ENCODE measurements at regions not wholly inside any gene's neighbourhood (a gene's known extent, or its start where the extent isn't known, plus 50 kb on each side); places are given as distances from the start of the nearest gene placed in this dataset.

DNA sequence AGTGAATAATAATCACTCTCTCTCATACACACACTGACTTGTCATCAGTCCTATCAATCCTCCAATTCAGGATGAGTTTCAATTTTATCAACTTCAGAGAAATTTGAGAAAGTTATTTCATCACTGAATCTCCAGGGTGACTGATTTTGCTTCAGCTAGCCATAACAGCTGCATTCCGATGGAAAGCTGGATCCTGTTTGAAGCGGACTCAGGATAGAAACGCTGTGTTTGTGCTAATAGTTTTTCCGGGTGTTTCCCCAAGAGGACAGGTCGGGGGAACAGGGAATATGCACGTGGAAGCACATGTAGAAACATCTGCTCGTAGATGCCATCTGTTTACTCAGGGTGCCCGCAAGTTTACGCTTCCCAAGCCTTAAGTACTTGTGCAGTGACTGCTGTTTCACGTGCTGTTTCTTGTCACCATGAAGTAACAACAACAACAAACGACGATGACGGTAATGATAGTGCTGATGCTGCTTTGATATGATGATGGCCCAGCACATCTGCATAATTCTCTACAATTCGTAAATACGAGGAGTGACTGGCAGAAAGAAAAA, 263.7 kb upstream of the DAPK1 start:
- H3K4me1 Mint-ChIP-seq: 0 out of 4 replicates have a peak, but pooled peaks cover 0 to 2% of the 10 kb centered on the region in 2 experiments
- Histone ChIP-seq H3K18ac (ENCODE audit: insufficient read length, low read depth, low read length) (peak overlapping the region; percentile 1), H3K56ac (ENCODE audit: insufficient read length, low read depth, low read length) (no peak overlapping the region), H3K23ac (ENCODE audit: insufficient read length, low read depth, low read length) (no peak overlapping the region), H2BK120ac (ENCODE audit: low read depth, low read length, poor library complexity, severe bottlenecking) (no peak overlapping the region), H3K27ac (ENCODE audit: insufficient read length, low read depth, low read length) (no peak overlapping the region), H4K8ac (replicated peaks; ENCODE audit: insufficient read length, low read depth, low read length) (no peak overlapping the region), H3K27me3 (ENCODE audit: insufficient read depth, low read length) (no peaks in the 10 kb centered on the region), H2AK5ac (ENCODE audit: insufficient read length, low read length) (no peak overlapping the region), H2AFZ (ENCODE audit: low read length) (no peak overlapping the region), H3K9ac (ENCODE audit: extremely low read depth, insufficient read length, low read length) (no peak overlapping the region), H2BK20ac (ENCODE audit: low read depth, low read length, poor library complexity, severe bottlenecking) (no peak overlapping the region), H2BK12ac (ENCODE audit: insufficient read length, low read depth, low read length) (no peak overlapping the region), H3K14ac (ENCODE audit: insufficient read depth, low read length) (no peak overlapping the region), H3K23me2 (ENCODE audit: insufficient read length, low read depth, low read length, poor library complexity, severe bottlenecking) (no peaks in the 10 kb centered on the region), H2BK5ac (ENCODE audit: insufficient read length, low read length) (no peak overlapping the region), H3K4me1 (ENCODE audit: insufficient read depth, low read length) (no peaks in the 10 kb centered on the region), H3K4ac (ENCODE audit: low read depth, low read length) (no peak overlapping the region), H3K9me3 (ENCODE audit: control insufficient read depth, low read depth, low read length) (no peaks in the 10 kb centered on the region), H4K91ac (ENCODE audit: insufficient read length, low read depth, low read length) (no peak overlapping the region), H2BK15ac (ENCODE audit: low read depth, low read length) (no peak overlapping the region), H3K79me2 (ENCODE audit: insufficient read depth, low read length) (no peaks in the 10 kb centered on the region), H4K20me1 (ENCODE audit: control insufficient read depth, insufficient read depth, insufficient read length) (no peaks in the 10 kb centered on the region), H3K79me1 (ENCODE audit: insufficient read depth, low read depth, low read length, poor library complexity, severe bottlenecking) (no peaks in the 10 kb centered on the region), H3K4me2 (ENCODE audit: insufficient read depth, insufficient read length, low read length) (no peak overlapping the region), H4K5ac (ENCODE audit: insufficient read length, low read depth, low read length) (no peak overlapping the region), H3T11ph (ENCODE audit: low read length) (no peak overlapping the region)
- H3K27me3 Mint-ChIP-seq (ENCODE audit: low read depth): peaks cover 2% of the 10 kb centered on the region; the same call in 1 of the 2 replicates
- H3K36me3 Mint-ChIP-seq (ENCODE audit: insufficient read depth in 1 of 3, low read depth in 3 of 3): 0 out of 7 replicates have a peak, but pooled peaks cover 0 to 5% (median 0%) of the 10 kb centered on the region in 3 experiments
- DNase-seq: no peak
- 0 out of 5 replicates have a peak, but pooled peaks cover 0 to 2% of the 10 kb centered on the region in 2 experiments for H3K9me3 Mint-ChIP-seq
- no CpG with 5 or more reads among the region's 15 CpGs for WGBS (ENCODE audit: extremely low coverage, insufficient read length, low lambda C conversion rate)
- H3K27ac Mint-ChIP-seq: peak overlapping the region in 1 of 3 experiments; percentile 7; a peak in 1 of 7 replicates
- no peak for TF ChIP-seq CTCF (conservative IDR thresholded peaks at IDR 0.05)
- no peak overlapping the region for H3K4me3 Mint-ChIP-seq
